Natural killer cell (primary cell): ENCODE measurements at regions not wholly inside any gene's neighbourhood (a gene's known extent, or its start where the extent isn't known, plus 50 kb on each side); places are given as distances from the start of the nearest gene placed in this dataset.
"Not testable (repeated sequence)": the region's sequence is repeated elsewhere in the genome, so short reads cannot be mapped to it uniquely, and the experiment has no call there.

Source experiments
- ATAC-seq, 3 donors: fragments of 150-1000 bp in 2 of 3; fragments of 200-7000 bp in 1 of 3; cut with Tn5 transposase; 1 replicate in 1 of 3; 2 replicates in 2 of 3; pipeline ENCODE4 v1.10.0; 2021; ENCODE audit warnings: mild to moderate bottlenecking in 2 of 3, moderate library complexity in 2 of 3
- DNase-seq, 2 donors: peaks; one replicate each; pipeline versions ENCODE4 v3.0.0 to v3.0.0-alpha.2; 2013 to 2021; ENCODE audit warnings: mixed read lengths in 1 of 2
- H3K27ac ChIP-seq: one replicate; pipeline ENCODE4 v1.5.1; 2013; ENCODE audit warnings: mild to moderate bottlenecking, low read length
- H3K27me3 ChIP-seq: one replicate; pipeline ENCODE4 v1.6.1; 2013; ENCODE audit warnings: low read length; ENCODE audit not compliant: control insufficient read depth, insufficient read depth
- H3K36me3 ChIP-seq: one replicate; pipeline ENCODE4 v1.6.1; 2013; ENCODE audit warnings: low read length; ENCODE audit not compliant: control insufficient read depth, insufficient read depth
- H3K4me1 ChIP-seq: one replicate; pipeline ENCODE4 v1.6.1; 2013; ENCODE audit warnings: low read length; ENCODE audit not compliant: control insufficient read depth, insufficient read depth
- H3K4me3 ChIP-seq: one replicate; pipeline ENCODE4 v1.5.1; 2013; ENCODE audit warnings: low read length
- H3K9me3 ChIP-seq: one replicate; pipeline ENCODE4 v1.6.1; 2013; ENCODE audit warnings: low read length; ENCODE audit not compliant: control insufficient read depth, insufficient read depth
- H3K27ac Mint-ChIP-seq, 2 donors: one replicate each; pipeline ENCODE4 v1.8.0; 2022; ENCODE audit warnings: mild to moderate bottlenecking in 2 of 2, mixed read lengths in 2 of 2, moderate library complexity in 1 of 2
- H3K27me3 Mint-ChIP-seq, 2 donors: one replicate each; pipeline ENCODE4 v1.8.0; 2022; ENCODE audit warnings: low read depth in 2 of 2, mixed read lengths in 2 of 2
- H3K36me3 Mint-ChIP-seq: one replicate; pipeline ENCODE4 v1.8.0; 2022; ENCODE audit warnings: mixed read lengths
- H3K4me1 Mint-ChIP-seq, 2 donors: one replicate each; pipeline ENCODE4 v1.8.0; 2022; ENCODE audit warnings: mixed read lengths in 2 of 2
- H3K4me3 Mint-ChIP-seq: one replicate; pipeline ENCODE4 v1.8.0; 2022; ENCODE audit warnings: mild to moderate bottlenecking, moderate library complexity, mixed read lengths
- H3K9me3 Mint-ChIP-seq, 2 donors: one replicate each; pipeline ENCODE4 v1.8.0; 2022; ENCODE audit warnings: mixed read lengths in 2 of 2
- WGBS: methylation state at CpG from one replicate; pipeline ENCODE4 v1.1.7; 2013; ENCODE audit warnings: missing lambda C conversion rate; ENCODE audit not compliant: insufficient coverage; 5-methylcytosine and 5-hydroxymethylcytosine counted together
- intact Hi-C: fragments of 100-400 bp; cut with micrococcal nuclease; formaldehyde crosslinking; loops from one replicate; pipeline ENCODE4 v1.14.2; 2022
- TF ChIP-seq, protein P1 (sequence below): fragments of 200-600 bp; IDR thresholded peaks from one replicate; pipeline ENCODE4 v1.8.0; 2022; ENCODE audit warnings: antibody characterized with exemption

DNA sequence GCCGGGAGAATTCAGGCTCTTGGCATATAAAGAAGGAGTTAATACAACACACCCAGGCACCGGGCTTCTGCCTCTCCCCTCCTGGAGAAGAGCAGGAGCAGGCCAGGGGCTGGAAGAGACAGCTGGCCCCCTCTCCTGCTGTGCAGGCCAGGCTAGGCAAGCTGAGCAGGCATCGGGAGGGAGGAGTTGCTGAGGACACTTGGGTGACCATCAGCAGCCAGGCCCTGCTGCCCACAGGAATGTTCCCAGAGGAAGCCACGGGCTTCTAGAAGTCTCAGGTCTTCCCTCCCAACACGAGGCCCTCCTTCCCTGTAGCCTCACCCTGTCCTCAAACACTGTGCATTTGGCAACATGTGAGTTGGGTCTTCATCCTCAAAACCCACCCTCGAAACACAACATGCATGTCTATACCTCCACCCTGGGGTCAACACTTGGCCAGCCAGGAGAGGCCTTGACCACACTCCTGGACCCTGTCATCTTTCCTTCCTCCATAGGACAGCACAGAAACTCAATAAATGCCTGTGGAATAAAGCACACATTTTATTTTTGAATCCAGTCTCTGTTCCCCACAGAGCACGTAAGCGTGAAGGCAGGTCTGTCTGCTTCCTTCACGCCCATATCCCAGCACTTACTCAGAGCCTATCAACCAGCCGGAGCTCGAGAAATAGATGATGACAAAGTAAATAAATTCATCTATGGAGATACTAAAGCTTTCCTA is 433.8 kb upstream of the ID2 start:
- peaks cover 28% of the 10 kb centered on the region for H3K36me3 Mint-ChIP-seq
- peaks cover 2% of the 10 kb centered on the region for H3K36me3 ChIP-seq
- peaks cover 3% of the 10 kb centered on the region for H3K4me1 ChIP-seq
- no peak overlapping the region for H3K4me3 Mint-ChIP-seq
- H3K27ac ChIP-seq, result no peak overlapping the region
- no peak overlapping the region for H3K27ac Mint-ChIP-seq
- intact Hi-C loops, result no loop called here
- DNase-seq (no peak), ATAC-seq (no peak)
- TF ChIP-seq, protein P1, sequence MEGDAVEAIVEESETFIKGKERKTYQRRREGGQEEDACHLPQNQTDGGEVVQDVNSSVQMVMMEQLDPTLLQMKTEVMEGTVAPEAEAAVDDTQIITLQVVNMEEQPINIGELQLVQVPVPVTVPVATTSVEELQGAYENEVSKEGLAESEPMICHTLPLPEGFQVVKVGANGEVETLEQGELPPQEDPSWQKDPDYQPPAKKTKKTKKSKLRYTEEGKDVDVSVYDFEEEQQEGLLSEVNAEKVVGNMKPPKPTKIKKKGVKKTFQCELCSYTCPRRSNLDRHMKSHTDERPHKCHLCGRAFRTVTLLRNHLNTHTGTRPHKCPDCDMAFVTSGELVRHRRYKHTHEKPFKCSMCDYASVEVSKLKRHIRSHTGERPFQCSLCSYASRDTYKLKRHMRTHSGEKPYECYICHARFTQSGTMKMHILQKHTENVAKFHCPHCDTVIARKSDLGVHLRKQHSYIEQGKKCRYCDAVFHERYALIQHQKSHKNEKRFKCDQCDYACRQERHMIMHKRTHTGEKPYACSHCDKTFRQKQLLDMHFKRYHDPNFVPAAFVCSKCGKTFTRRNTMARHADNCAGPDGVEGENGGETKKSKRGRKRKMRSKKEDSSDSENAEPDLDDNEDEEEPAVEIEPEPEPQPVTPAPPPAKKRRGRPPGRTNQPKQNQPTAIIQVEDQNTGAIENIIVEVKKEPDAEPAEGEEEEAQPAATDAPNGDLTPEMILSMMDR, result no peak
- no peak overlapping the region for H3K4me3 ChIP-seq
- H3K9me3 Mint-ChIP-seq, result peaks cover 0 to 2% of the 10 kb centered on the region in 2 donors
- WGBS, result 73% methylated on average over 9 of the region's 11 CpGs
- peaks cover 10 to 44% of the 10 kb centered on the region in 2 donors for H3K4me1 Mint-ChIP-seq
- H3K27me3 ChIP-seq, result no peaks in the 10 kb centered on the region
- peaks cover 17% of the 10 kb centered on the region for H3K9me3 ChIP-seq
- no peaks in the 10 kb centered on the region for H3K27me3 Mint-ChIP-seq

- 60% methylated on average over 2 of the region's 2 CpGs for WGBS
These were observed 433.3 kb upstream of the ID2 start for GRCh38 chr2:8248623-8248957.

DNA sequence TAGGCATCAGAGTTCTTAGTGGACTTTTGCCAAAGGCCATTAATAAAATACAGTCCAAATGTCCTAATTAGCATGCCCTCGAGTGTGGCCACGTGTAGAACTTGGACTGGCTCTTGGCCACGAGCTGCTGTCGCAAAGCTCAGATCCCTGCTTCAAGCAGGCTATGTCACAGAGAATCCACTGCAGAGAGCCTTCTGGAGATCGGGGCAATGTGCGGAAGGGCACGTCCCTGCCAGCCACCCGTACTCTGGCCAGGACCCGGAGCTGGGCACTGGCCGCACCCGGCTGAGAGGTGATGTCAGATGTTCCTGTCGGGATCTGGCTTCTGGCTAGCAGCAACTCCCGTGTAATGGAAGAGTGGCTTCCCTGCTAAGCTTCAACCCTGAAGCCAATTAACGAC is 432.7 kb upstream of the ID2 start:
- Histone ChIP-seq H3K27ac (no peak overlapping the region), H3K27me3 (no peaks in the 10 kb centered on the region), H3K36me3 (no peaks in the 10 kb centered on the region), H3K9me3 (peaks cover 11% of the 10 kb centered on the region), H3K4me1 (peaks cover 13% of the 10 kb centered on the region), H3K4me3 (no peak overlapping the region)
- intact Hi-C loops, result no loop called here
- Mint-ChIP-seq H3K4me3 (no peak overlapping the region), H3K27me3 (no peaks in the 10 kb centered on the region), H3K9me3 (peaks cover 0 to 2% of the 10 kb centered on the region in 2 donors), H3K4me1 (peaks cover 20 to 52% of the 10 kb centered on the region in 2 donors), H3K36me3 (peaks cover 19% of the 10 kb centered on the region), H3K27ac (no peak overlapping the region)
- DNase-seq (no peak), ATAC-seq (no peak)
- 96% methylated on average over 14 of the region's 14 CpGs for WGBS
- TF ChIP-seq, protein P1, result no peak

More at GRCh38 chr2:8248623-8248957, 433.3 kb upstream of the ID2 start:
- Mint-ChIP-seq H3K27ac (no peak overlapping the region), H3K4me1 (peaks cover 15 to 49% of the 10 kb centered on the region in 2 donors), H3K36me3 (peaks cover 22% of the 10 kb centered on the region), H3K4me3 (no peak overlapping the region), H3K27me3 (no peaks in the 10 kb centered on the region), H3K9me3 (peaks cover 0 to 2% of the 10 kb centered on the region in 2 donors)
- ATAC-seq (no peak), DNase-seq (no peak)
- Histone ChIP-seq H3K9me3 (peaks cover 15% of the 10 kb centered on the region), H3K4me3 (no peak overlapping the region), H3K27ac (no peak overlapping the region), H3K27me3 (no peaks in the 10 kb centered on the region), H3K36me3 (no peaks in the 10 kb centered on the region), H3K4me1 (peaks cover 8% of the 10 kb centered on the region)
- TF ChIP-seq, protein P1, result no peak
- intact Hi-C loops, result no loop called here

DNA sequence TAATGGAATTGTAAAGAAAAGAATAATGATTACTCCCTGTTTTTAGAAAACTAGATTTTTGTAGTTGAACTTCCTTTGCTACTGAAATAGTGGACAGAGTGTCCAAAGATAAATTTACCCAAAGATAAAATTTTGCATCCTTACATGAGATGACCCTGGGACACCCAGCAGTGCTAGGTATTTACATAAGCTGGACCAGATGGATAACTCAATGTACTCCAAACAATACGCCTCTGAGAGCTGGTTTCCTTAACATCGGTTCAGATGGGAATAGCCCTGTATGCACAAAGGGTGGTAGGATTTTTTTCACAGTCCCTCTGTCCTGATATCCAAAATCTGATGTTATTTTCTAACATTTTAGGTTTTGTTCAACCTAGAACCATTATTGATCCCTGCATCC is 432.1 kb upstream of the ID2 start:
- H3K9me3 Mint-ChIP-seq, result peaks cover 0 to 2% of the 10 kb centered on the region in 2 donors
- no peak overlapping the region for H3K4me3 Mint-ChIP-seq
- Histone ChIP-seq H3K27ac (no peak overlapping the region), H3K4me3 (no peak overlapping the region), H3K4me1 (peaks cover 13% of the 10 kb centered on the region), H3K36me3 (no peaks in the 10 kb centered on the region), H3K9me3 (peaks cover 11% of the 10 kb centered on the region), H3K27me3 (no peaks in the 10 kb centered on the region)
- ATAC-seq, result no peak
- H3K27me3 Mint-ChIP-seq, result no peaks in the 10 kb centered on the region
- DNase-seq, result no peak
- 100% methylated on average over 2 of the region's 2 CpGs for WGBS
- H3K36me3 Mint-ChIP-seq, result peaks cover 19% of the 10 kb centered on the region
- H3K4me1 Mint-ChIP-seq, result peaks cover 26 to 52% of the 10 kb centered on the region in 2 donors
- no peak overlapping the region for H3K27ac Mint-ChIP-seq
- TF ChIP-seq, protein P1, result no peak
- intact Hi-C loops, result no loop called here

DNA sequence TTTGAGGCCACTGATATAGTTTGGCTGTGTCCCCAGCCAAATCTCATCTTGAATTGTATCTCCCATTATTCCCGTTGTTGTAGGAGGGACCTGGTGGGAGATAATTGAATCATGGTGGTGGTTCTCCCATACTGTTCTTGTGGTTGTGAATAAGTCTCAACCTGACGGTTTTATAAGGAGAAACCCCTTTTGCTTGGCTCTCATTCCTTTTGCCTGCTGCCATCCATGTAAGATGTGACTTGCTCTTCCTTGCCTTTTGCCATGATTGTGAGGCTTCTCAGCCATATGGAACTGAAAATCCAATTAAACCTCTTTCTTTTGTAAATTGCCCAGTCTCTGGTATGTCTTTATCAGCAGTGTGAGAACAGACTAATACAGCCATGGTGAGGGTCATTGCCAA is 431.6 kb upstream of the ID2 start:
- Mint-ChIP-seq H3K36me3 (peaks cover 16% of the 10 kb centered on the region), H3K4me1 (peaks cover 23 to 52% of the 10 kb centered on the region in 2 donors)
- H3K27me3 Mint-ChIP-seq, H3K4me3 ChIP-seq, H3K9me3 Mint-ChIP-seq, ATAC-seq, H3K27ac Mint-ChIP-seq, H3K4me3 Mint-ChIP-seq, H3K27me3 ChIP-seq, H3K27ac ChIP-seq, H3K36me3 ChIP-seq, intact Hi-C loops, DNase-seq: not testable (repeated sequence)
- WGBS, result 100% methylated on average over 1 of the region's 2 CpGs
- Histone ChIP-seq H3K9me3 (peaks cover 11% of the 10 kb centered on the region), H3K4me1 (peaks cover 13% of the 10 kb centered on the region)
